Loucy (cell line): ENCODE measurements at regions not wholly inside any gene's neighbourhood (a gene's known extent, or its start where the extent isn't known, plus 50 kb on each side); places are given as distances from the start of the nearest gene placed in this dataset.

Source experiments
- H2AFZ ChIP-seq: fragments of 200-600 bp; sonication (generic); 2 replicates; pipeline ENCODE4 v1.6.0; 2016; ENCODE audit warnings: antibody characterized with exemption, mild to moderate bottlenecking, low read length, moderate library complexity
- H3F3A ChIP-seq: fragments of 200-600 bp; 2 replicates; pipeline ENCODE4 v1.6.0; 2016; ENCODE audit warnings: antibody characterized with exemption, low read depth, mild to moderate bottlenecking
- H3K27me3 ChIP-seq: fragments of 200-600 bp; sonication (generic); 2 replicates; pipeline ENCODE4 v1.6.1; 2014; ENCODE audit warnings: low read length, mild to moderate bottlenecking; ENCODE audit not compliant: insufficient read depth, poor library complexity, severe bottlenecking
- H3K36me3 ChIP-seq: fragments of 200-600 bp; sonication (generic); 2 replicates; pipeline ENCODE4 v1.6.1; 2016; ENCODE audit warnings: low read length; ENCODE audit not compliant: insufficient read depth
- H3K4me1 ChIP-seq: fragments of 200-600 bp; sonication (generic); 2 replicates; pipeline ENCODE4 v1.5.1; 2014; ENCODE audit warnings: low read length, mild to moderate bottlenecking; ENCODE audit not compliant: insufficient read depth, poor library complexity, severe bottlenecking
- H3K4me2 ChIP-seq: fragments of 200-600 bp; sonication (generic); 2 replicates; pipeline ENCODE4 v1.6.0; 2014; ENCODE audit warnings: antibody characterized with exemption, low read length, low read depth, mild to moderate bottlenecking; ENCODE audit not compliant: poor library complexity, severe bottlenecking
- H3K4me3 ChIP-seq: fragments of 200-600 bp; sonication (generic); 2 replicates; pipeline ENCODE4 v1.5.1; 2014; ENCODE audit warnings: low read length, mild to moderate bottlenecking, mixed read lengths; ENCODE audit not compliant: poor library complexity, severe bottlenecking
- H3K79me2 ChIP-seq: fragments of 200-600 bp; sonication (generic); 2 replicates; pipeline ENCODE4 v1.6.1; 2014; ENCODE audit warnings: low read length; ENCODE audit not compliant: insufficient read depth
- H3K9ac ChIP-seq: fragments of 200-600 bp; sonication (generic); 2 replicates; pipeline ENCODE4 v1.6.0; 2014; ENCODE audit warnings: mild to moderate bottlenecking, low read depth, low read length, moderate library complexity; ENCODE audit not compliant: poor library complexity, severe bottlenecking
- H3K9me2 ChIP-seq: fragments of 200-600 bp; sonication (generic); replicated peaks from 2 replicates; pipeline ENCODE4 v1.6.1; 2016; ENCODE audit warnings: low read depth, low read length, mixed read lengths
- H3K9me3 ChIP-seq: fragments of 200-600 bp; sonication (generic); 2 replicates; pipeline ENCODE4 v1.6.1; 2014; ENCODE audit warnings: mild to moderate bottlenecking, antibody characterized with exemption, low read length, low read depth; ENCODE audit not compliant: insufficient read depth
- H4K20me1 ChIP-seq: fragments of 200-600 bp; sonication (generic); 2 replicates; pipeline ENCODE4 v1.6.0; 2014; ENCODE audit warnings: antibody characterized with exemption, low read length, mild to moderate bottlenecking; ENCODE audit not compliant: insufficient read depth, poor library complexity, severe bottlenecking
- CTCF ChIP-seq: fragments of 200-600 bp; sonication (generic); conservative IDR thresholded peaks from 2 replicates; pipeline ENCODE4 v1.5.1; 2014; ENCODE audit warnings: mild to moderate bottlenecking, antibody characterized with exemption, low read length
- EZH2phosphoT487 ChIP-seq: fragments of 200-600 bp; IDR thresholded peaks from 2 replicates; pipeline ENCODE4 v1.6.1; 2018; ENCODE audit warnings: antibody characterized with exemption, mild to moderate bottlenecking, moderate library complexity, borderline replicate concordance

- H3K4me3 ChIP-seq = no peak overlapping the region
- no peak overlapping the region for H2AFZ ChIP-seq
- no peaks in the 10 kb centered on the region for H3K79me2 ChIP-seq
- no peaks in the 10 kb centered on the region for H3K9me2 ChIP-seq
- no peaks in the 10 kb centered on the region for H3K9me3 ChIP-seq
- H4K20me1 ChIP-seq = no peaks in the 10 kb centered on the region
- H3K4me1 ChIP-seq = no peaks in the 10 kb centered on the region
- no peaks in the 10 kb centered on the region for H3K36me3 ChIP-seq
- TF ChIP-seq CTCF = no peak
- TF ChIP-seq EZH2phosphoT487 = no peak
- no peak overlapping the region for H3K4me2 ChIP-seq
- H3K27me3 ChIP-seq = no peaks in the 10 kb centered on the region
- H3F3A ChIP-seq = no peaks in the 10 kb centered on the region
- no peak overlapping the region for H3K9ac ChIP-seq
Observed at GRCh38 chr15:62867844-62868243, 174.7 kb upstream of the TPM1 start.

- Histone ChIP-seq H3K9me2 (no peaks in the 10 kb centered on the region), H2AFZ (no peak overlapping the region), H3K4me3 (no peak overlapping the region), H3K27me3 (no peaks in the 10 kb centered on the region), H3K79me2 (no peaks in the 10 kb centered on the region), H3K4me2 (no peak overlapping the region), H3K36me3 (no peaks in the 10 kb centered on the region), H4K20me1 (no peaks in the 10 kb centered on the region), H3F3A (no peaks in the 10 kb centered on the region), H3K9me3 (no peaks in the 10 kb centered on the region), H3K4me1 (no peaks in the 10 kb centered on the region), H3K9ac (no peak overlapping the region)
- TF ChIP-seq EZH2phosphoT487 (no peak), CTCF (no peak)
Observed at GRCh38 chr15:62868507-62868906, 174.0 kb upstream of the TPM1 start.

GRCh38 chr15:62869116-62869515 lies 173.4 kb upstream of the TPM1 start:
- H3K4me3 ChIP-seq = no peak overlapping the region
- H3K4me1 ChIP-seq = no peaks in the 10 kb centered on the region
- no peaks in the 10 kb centered on the region for H3K9me3 ChIP-seq
- H3K36me3 ChIP-seq = no peaks in the 10 kb centered on the region
- H3K9ac ChIP-seq = no peak overlapping the region
- no peak overlapping the region for H2AFZ ChIP-seq
- no peaks in the 10 kb centered on the region for H3F3A ChIP-seq
- no peaks in the 10 kb centered on the region for H3K79me2 ChIP-seq
- no peaks in the 10 kb centered on the region for H3K9me2 ChIP-seq
- no peaks in the 10 kb centered on the region for H3K27me3 ChIP-seq
- no peak overlapping the region for H3K4me2 ChIP-seq
- no peaks in the 10 kb centered on the region for H4K20me1 ChIP-seq
- TF ChIP-seq EZH2phosphoT487 (no peak), CTCF (no peak)
